ENCODE measurements at regions not wholly inside any gene's neighbourhood (a gene's known extent, or its start where the extent isn't known, plus 50 kb on each side); places are given as distances from the start of the nearest gene placed in this dataset.

GRCh38 chr12:127785540-127785939 is 481.4 kb upstream of the TMEM132C start:
- H2BK120ac ChIP-seq (ENCODE audit: low read depth, low read length, poor library complexity, severe bottlenecking) = no peak overlapping the region
- H2BK5ac ChIP-seq (ENCODE audit: insufficient read length, low read length) = no peak overlapping the region
- no peaks in the 10 kb centered on the region for H3K27me3 ChIP-seq (ENCODE audit: insufficient read depth, low read length)
- no peak for DNase-seq
- Mint-ChIP-seq H3K27ac (no peak overlapping the region; a peak in 1 of 7 replicates), H3K4me1 (peaks cover 14 to 15% of the 10 kb centered on the region in 2 experiments), H3K27me3 (ENCODE audit: low read depth) (peaks cover 5% of the 10 kb centered on the region), H3K36me3 (ENCODE audit: insufficient read depth in 1 of 3, low read depth in 3 of 3) (no peaks in the 10 kb centered on the region; a peak in 1 of 7 replicates), H3K4me3 (no peak overlapping the region), H3K9me3 (no peaks in the 10 kb centered on the region; a peak in 1 of 5 replicates)
- H2AFZ ChIP-seq (ENCODE audit: low read length) = no peak overlapping the region
- H3K27ac ChIP-seq (ENCODE audit: insufficient read length, low read depth, low read length) = no peak overlapping the region
- no peak overlapping the region for H3K18ac ChIP-seq (ENCODE audit: insufficient read length, low read depth, low read length)
- H3K79me1 ChIP-seq (ENCODE audit: insufficient read depth, low read depth, low read length, poor library complexity, severe bottlenecking) = no peaks in the 10 kb centered on the region
- H3K23me2 ChIP-seq (ENCODE audit: insufficient read length, low read depth, low read length, poor library complexity, severe bottlenecking) = no peaks in the 10 kb centered on the region
- H3K14ac ChIP-seq (ENCODE audit: insufficient read depth, low read length) = peak overlapping the region; percentile 42; the same call in 1 of the 2 replicates
- no peaks in the 10 kb centered on the region for H4K20me1 ChIP-seq (ENCODE audit: control insufficient read depth, insufficient read depth, insufficient read length)
- TF ChIP-seq CTCF (conservative IDR thresholded peaks at IDR 0.05) = no peak
- H3T11ph ChIP-seq (ENCODE audit: low read length) = no peak overlapping the region
- no peaks in the 10 kb centered on the region for H3K4me1 ChIP-seq (ENCODE audit: insufficient read depth, low read length)
- no peak overlapping the region for H3K4ac ChIP-seq (ENCODE audit: low read depth, low read length)
- no peak overlapping the region for H3K9ac ChIP-seq (ENCODE audit: extremely low read depth, insufficient read length, low read length)
- no peak overlapping the region for H3K23ac ChIP-seq (ENCODE audit: insufficient read length, low read depth, low read length)
- H2AK5ac ChIP-seq (ENCODE audit: insufficient read length, low read length) = no peak overlapping the region
- no peak overlapping the region for H2BK12ac ChIP-seq (ENCODE audit: insufficient read length, low read depth, low read length)
- H3K9me3 ChIP-seq (ENCODE audit: control insufficient read depth, low read depth, low read length) = no peaks in the 10 kb centered on the region
- no CpG with 5 or more reads among the region's 5 CpGs for WGBS (ENCODE audit: extremely low coverage, insufficient read length, low lambda C conversion rate)
- H2BK15ac ChIP-seq (ENCODE audit: low read depth, low read length) = no peak overlapping the region
- H3K56ac ChIP-seq (ENCODE audit: insufficient read length, low read depth, low read length) = no peak overlapping the region
- H4K8ac ChIP-seq (replicated peaks; ENCODE audit: insufficient read length, low read depth, low read length) = no peak overlapping the region
- H4K91ac ChIP-seq (ENCODE audit: insufficient read length, low read depth, low read length) = no peak overlapping the region
- no peak overlapping the region for H4K5ac ChIP-seq (ENCODE audit: insufficient read length, low read depth, low read length)
- H3K4me2 ChIP-seq (ENCODE audit: insufficient read depth, insufficient read length, low read length) = no peak overlapping the region
- H2BK20ac ChIP-seq (ENCODE audit: low read depth, low read length, poor library complexity, severe bottlenecking) = no peak overlapping the region
- no peaks in the 10 kb centered on the region for H3K79me2 ChIP-seq (ENCODE audit: insufficient read depth, low read length)

Data from H9 (cell line).